RPMI8226 (cell line): ENCODE measurements at regions not wholly inside any gene's neighbourhood (a gene's known extent, or its start where the extent isn't known, plus 50 kb on each side); places are given as distances from the start of the nearest gene placed in this dataset.

Source experiments
- DNase-seq: peaks from one replicate; pipeline ENCODE4 v3.0.0-alpha.2; 2015

DNA sequence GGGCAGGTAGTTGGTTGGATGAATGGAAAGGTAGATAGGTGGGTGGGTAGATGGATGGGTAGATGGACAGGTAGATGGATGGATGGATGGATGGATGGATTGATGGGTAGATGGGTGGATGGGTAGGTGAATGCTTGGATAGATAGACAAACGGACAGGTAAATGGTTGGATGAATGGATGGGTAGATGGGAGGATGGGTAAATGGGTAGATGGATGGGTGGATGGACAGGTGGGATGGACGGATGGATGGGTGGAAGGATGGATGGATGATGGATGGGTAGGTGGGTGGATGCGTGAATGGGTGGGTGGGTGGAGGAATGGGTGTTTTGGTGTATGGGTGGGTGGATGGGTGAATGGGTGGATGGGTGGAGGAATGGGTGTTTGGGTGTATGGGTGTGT lies 50.1 kb upstream of the ASAP2 start:
- no peak for DNase-seq

GRCh38 chr2:9154061-9154460 lies 52.6 kb upstream of the ASAP2 start:
- no peak for DNase-seq

DNA sequence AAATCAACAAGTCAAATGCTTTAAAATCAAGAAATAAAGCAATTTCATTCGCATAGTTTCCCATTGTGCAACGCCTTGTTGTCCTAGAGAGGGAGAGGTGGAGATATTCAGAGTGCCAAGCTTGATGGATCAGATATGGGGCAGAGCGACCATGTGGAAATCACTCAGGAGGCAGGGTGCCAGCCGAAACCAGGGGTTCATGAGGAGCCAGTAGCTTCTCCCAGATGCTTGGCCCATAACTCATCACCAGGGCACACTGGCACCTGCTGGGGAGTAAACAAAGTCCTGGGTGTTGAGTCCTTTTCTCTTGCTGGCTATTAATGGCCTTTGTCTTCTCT lies 53.0 kb upstream of the ASAP2 start:
- DNase-seq: no peak

GRCh38 chr2:9152975-9153642 lies 53.5 kb upstream of the ASAP2 start:
- no peak for DNase-seq

- no peak for DNase-seq
Observed at GRCh38 chr2:9150906-9151305, 55.7 kb upstream of the ASAP2 start.

- DNase-seq: no peak
Observed at GRCh38 chr2:9150568-9150900, 56.1 kb upstream of the ASAP2 start.

DNA sequence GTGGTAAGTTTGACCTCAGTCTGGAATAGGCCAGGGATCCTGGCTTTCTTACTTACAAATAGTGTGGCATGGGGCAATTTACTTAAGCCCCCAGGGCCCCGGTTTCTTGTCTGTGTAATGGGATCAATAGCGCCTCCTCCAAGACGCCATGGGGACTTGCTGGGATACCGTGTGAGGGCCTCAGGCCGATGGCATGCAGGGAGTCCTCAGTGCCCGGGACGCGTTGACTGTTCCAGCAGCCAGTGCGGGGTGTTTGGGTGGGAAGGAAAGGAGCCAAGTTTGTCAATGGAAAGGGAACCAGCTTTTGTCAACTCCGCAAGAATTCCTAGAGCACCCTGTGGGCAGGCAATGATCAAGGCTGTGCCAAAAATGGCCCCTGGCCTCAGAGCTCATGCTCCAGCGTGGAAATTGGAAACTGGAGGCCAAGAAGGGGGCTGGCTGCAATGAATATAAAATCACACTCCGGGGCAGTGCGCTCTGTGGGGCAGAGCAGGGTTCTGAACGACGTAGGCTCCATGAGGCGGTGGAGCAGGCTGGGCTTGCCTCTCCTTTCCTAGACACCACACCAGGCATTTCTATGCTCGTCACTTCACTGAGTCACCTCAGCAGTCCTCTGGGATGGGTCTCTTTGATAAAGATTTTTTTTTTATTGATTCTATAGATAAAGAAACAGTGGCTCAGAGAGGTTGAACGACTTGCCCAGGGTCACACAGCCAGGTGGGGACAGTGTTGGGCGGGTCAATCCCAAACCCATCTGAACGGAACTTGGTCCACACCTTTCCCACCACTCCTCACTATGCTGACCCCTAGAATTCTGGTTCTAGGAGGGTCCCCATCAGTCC lies 56.7 kb upstream of the ASAP2 start:
- no peak for DNase-seq

DNA sequence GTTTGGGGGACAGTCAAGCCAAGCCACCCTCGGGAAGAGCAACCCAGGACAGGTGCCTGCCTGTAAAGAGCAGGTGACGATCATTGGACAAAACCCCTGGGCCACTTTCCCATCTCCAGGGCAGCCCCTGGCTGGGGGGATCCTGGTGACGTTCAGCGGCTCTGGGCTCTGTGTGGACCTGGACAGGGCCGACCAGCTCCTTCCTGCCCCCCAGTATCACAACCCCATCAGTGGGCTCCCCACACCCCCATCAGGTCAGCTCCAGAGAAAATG lies 57.3 kb upstream of the ASAP2 start:
- no peak for DNase-seq

DNA sequence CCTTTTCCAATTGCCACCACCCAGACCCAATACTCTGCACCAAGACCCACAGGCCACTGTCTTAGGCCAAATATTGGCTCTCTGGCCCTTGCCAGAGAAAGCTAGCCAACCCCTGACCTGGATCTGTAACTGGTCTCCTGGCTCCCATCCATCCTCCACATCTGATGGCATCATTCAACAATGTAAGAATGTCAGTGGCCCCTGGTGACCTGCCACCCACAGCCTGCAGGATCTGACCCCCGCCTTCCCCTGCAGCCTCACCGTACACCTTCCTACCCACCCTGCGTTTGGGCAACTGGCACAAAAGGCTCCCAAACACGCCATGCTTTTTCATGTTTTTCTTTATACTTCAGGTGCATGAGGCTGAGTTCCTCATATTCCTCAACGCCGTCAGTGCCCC lies 60.0 kb upstream of the ASAP2 start:
- no peak for DNase-seq

DNA sequence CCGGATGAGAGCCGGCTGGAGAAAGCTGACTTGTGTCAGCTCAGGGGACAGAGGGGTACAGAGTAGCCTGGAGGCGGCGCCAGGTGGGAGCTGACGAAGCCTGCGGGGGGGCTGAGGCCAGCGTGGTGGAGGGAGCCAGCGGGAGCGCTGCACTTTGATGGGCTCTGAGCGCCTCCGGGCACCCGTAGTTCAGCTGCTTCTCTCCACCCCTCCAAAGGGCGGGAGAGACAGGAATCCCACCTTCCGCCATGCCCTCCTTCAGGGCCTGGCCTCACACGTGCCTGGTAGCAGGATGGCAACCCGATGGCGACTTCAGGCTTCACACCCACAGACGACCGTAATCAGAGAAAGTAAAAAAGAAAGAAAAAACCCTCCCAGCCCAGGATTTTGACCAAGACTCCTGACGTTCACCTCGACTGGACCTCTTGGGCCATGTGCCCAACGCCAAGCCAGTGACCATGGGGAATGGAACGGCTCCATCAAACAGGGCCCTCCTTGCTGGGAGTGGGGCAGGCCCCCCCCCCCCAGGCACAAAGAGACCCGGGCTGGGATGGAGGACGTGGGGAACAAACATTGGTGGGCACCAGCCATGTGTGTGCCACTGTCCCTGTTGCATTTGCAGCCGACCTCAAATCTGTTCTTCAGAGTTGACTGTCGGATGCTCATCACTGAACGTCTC lies 60.7 kb upstream of the ASAP2 start:
- no peak for DNase-seq

- no peak for DNase-seq
Observed at GRCh38 chr2:9145109-9145751, 61.4 kb upstream of the ASAP2 start.

DNA sequence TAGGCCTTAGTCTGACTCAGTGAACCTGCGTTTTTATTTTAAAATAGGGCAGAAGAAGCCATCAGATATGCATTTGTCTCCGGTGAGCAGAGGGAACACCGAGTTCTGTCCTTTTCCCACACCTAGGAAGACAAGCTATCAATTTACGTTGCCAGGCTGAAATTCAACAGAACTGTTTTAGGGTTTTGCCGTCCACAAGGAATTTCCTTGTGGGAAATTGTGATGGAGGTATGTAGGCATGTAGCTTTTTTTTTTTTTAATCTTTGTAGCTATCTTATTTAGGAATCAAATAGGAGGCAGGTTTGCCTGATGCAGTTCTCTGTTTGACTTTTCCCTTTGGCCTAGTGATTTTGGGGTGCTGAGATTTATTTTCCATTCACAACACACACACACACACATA lies 62.0 kb upstream of the ASAP2 start:
- DNase-seq: no peak

- DNase-seq: no peak
Observed at GRCh38 chr2:9144046-9144445, 62.6 kb upstream of the ASAP2 start.

GRCh38 chr2:9143264-9143815 lies 63.3 kb upstream of the ASAP2 start:
- no peak for DNase-seq

DNA sequence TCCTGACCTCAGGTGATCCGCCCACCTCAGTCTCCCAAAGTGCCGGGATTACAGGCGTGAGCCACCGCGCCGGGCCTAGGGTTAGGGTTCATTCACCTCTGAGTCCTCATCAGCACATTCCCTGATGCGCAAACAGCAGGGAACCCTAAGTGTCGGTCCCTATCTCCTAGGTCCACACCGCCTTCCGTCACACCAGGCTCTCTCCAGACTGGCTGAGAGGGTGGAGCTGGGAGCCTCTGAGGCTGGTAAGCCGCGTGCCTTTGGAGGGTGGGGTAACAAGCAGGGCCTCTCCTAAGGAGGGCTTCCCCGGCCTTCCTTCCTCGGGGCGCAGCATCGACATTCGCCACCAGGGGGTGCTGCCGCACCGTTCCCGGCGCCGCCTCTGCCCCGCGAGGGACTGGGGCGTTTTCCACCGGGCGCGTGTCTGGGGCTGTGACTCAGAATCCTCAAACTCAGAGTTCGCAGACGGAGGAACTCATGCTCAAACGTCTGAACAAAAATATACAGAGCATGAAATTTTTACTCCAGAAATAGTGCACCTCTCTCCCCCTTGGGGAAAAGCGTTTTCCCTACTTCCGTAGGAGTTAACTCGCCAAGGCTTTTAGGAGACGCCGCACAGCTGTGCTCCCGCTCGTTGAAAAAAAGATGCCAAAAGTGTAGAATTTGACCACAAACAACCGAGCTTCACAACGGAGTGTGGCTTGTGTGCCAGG lies 63.9 kb upstream of the ASAP2 start:
- peak; percentile 65 for DNase-seq

GRCh38 chr2:9141706-9142460 lies 64.7 kb upstream of the ASAP2 start:
- no peak for DNase-seq

- DNase-seq: no peak
Observed at GRCh38 chr2:9141091-9141667, 65.4 kb upstream of the ASAP2 start.

DNA sequence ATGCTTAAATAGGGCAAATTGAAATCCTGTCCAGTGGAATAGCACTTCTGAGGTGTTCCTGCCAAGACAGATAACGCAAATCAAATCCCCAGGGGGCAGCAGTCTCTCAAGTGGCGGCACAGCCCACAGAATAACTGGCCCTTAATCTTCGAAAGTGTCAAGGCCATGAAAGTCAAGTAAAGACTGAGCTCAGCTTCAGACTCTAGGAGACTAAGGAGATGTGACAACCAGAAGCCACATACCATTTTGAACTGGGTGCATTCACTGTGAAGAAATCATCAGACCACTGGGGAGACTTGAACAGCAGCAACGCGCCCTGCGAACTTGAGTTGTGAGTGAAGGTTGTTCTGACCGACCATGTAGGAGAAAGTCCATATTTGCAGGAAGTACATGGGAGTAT lies 66.0 kb upstream of the ASAP2 start:
- DNase-seq: no peak

DNA sequence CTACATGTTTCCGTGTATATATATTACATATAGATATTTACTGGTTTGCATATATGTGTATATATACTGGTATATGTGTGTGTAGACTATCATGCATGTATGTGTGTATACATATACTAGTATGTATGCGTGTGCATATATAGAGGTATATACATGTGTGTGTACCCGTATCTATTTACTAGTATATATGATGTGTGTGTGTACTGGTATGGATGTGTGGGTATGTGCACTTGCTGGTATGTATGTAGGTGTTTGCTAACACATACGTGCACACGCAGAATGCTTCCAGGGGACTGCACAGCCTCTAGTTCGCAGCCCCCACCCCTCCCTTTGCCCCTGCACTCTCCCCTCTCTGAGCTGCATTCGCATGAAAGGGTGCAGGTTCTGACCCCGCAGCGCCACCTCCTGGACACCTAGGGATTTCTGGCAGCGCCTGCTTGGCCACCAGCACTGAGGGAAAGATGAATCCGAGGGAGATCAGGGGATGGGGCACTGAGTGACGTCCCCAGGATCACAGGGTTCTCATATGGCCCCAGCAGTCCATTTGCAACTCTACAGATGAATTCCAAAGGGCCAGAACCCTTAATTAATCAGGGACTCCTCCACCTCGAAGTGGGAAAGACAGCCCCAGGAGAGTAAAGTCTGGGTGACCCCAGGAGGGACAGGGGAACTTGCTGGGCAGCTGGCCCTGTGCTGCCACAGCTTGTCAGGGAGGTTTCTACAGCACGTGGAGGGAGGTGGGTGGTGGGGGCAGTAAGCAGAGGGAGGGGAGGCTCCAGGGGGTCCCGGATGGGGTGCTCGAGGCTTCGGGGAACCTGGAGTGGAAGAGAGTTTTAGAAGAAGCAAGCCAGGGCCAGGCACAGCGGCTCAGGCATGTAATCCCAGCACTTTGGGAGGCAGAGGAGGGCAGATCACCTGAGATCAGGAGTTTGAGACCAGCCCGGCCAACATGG lies 66.8 kb upstream of the ASAP2 start:
- peak; percentile 70 for DNase-seq

DNA sequence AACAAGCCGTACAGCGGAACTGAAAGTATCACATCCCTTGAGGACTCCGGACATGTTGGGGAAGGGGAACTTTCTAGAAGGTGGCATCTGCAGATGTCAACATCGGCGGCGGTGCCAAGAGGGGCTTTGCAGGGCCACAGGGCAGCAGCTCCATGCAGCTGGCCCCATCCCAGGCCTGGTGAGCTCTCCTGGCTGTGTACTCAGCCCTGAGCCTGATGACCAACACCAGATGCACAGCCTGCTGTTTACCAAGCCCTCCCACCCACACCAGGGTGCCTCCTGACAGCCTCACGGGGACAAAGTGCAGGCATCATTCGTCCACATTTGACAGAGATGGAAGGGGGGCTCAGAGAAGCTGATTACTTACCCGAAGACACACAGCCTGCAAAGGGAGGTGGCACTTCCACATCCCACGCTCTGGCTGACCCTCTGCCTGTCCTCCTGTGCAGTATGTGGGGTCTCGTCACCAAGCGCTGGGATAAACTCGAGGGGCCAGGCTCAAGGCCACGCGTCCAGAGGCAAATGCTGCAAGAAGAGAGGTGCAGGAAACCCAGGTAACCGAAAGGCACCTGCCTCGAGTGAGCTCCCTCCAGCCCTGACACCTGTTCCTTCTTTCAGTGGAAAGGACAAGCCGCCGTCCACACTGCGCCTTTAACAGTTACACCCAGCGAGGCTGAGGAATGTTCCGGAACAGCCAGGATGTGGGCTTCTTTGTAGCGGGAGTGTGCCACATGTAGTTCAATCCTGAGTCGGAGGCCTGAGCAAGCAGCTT lies 69.0 kb upstream of the ASAP2 start:
- peak; percentile 18 for DNase-seq
